Mammary epithelial cell (primary cell): ENCODE measurements at regions not wholly inside any gene's neighbourhood (a gene's known extent, or its start where the extent isn't known, plus 50 kb on each side); places are given as distances from the start of the nearest gene placed in this dataset.

Experiments used
- EZH2 ChIP-seq: IDR thresholded peaks from 2 replicates; pipeline ENCODE4 v1.6.1; 2012; ENCODE audit warnings: low read length, inconsistent platforms, borderline replicate concordance
- TF ChIP-seq, protein P1 (sequence below), 2 donors: IDR thresholded peaks in 1 of 2; conservative IDR thresholded peaks in 1 of 2; 2 replicates each; pipeline ENCODE4 v1.5.1; 2011 to 2012; ENCODE audit warnings: inconsistent platforms in 2 of 2, low read length in 2 of 2, mild to moderate bottlenecking in 2 of 2, control low read depth in 1 of 2, low read depth in 1 of 2; ENCODE audit not compliant: insufficient read depth in 1 of 2; ENCODE audit errors: extremely low read depth in 1 of 2

DNA sequence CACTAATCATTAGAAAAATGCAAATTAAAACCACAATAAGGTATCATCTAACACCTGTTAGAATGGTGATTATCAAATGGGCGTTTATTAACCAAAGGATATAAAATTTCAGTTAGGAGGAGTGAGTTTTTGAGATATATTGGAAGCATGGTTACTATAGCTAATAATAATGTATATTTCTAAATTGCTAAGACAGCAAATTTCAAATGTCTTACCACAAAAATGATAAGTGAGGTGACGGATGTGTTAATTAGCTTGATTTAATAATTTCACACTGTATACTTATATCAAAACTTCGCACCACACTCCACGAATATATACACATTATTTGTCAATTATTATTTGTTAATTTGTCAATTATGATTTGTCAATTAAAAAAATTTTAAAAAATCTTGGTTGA is 227.2 kb upstream of the DDX18 start:
- TF ChIP-seq, protein P1, sequence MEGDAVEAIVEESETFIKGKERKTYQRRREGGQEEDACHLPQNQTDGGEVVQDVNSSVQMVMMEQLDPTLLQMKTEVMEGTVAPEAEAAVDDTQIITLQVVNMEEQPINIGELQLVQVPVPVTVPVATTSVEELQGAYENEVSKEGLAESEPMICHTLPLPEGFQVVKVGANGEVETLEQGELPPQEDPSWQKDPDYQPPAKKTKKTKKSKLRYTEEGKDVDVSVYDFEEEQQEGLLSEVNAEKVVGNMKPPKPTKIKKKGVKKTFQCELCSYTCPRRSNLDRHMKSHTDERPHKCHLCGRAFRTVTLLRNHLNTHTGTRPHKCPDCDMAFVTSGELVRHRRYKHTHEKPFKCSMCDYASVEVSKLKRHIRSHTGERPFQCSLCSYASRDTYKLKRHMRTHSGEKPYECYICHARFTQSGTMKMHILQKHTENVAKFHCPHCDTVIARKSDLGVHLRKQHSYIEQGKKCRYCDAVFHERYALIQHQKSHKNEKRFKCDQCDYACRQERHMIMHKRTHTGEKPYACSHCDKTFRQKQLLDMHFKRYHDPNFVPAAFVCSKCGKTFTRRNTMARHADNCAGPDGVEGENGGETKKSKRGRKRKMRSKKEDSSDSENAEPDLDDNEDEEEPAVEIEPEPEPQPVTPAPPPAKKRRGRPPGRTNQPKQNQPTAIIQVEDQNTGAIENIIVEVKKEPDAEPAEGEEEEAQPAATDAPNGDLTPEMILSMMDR (conservative IDR thresholded peaks at IDR 0.05 in 1 of 2, IDR thresholded peaks at IDR 0.05 in 1 of 2; ENCODE audit: extremely low read depth in 1 of 2, insufficient read depth in 1 of 2, low read depth in 1 of 2, low read length in 2 of 2): no peak
- TF ChIP-seq EZH2: no peak
